ENCODE measurements at regions not wholly inside any gene's neighbourhood (a gene's known extent, or its start where the extent isn't known, plus 50 kb on each side); places are given as distances from the start of the nearest gene placed in this dataset.
"Not testable (repeated sequence)": the region's sequence is repeated elsewhere in the genome, so short reads cannot be mapped to it uniquely, and the experiment has no call there.

- DNase-seq = not testable (repeated sequence)
Measured at GRCh38 chr13:18322821-18323220, 858.8 kb downstream of the TUBA3C start.

DNA sequence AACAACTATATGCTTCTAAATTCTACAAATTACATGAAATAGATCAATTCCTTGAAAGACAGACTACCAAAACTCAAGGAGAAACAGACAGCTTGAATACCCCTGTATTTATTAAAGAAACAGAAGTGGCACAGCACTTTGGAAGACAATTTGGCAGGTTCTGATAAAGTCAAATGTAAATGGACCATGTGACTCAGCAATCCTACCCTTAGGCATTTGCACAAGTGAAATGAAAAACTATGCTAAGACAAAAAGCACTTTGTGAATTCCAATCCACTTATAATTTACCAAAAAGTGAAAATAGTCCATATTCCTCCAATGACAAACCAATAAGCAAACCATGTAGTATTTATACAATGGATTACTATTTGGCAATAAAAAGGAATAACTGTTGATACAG is 862.0 kb downstream of the TUBA3C start:
- DNase-seq = not testable (repeated sequence)

- DNase-seq = not testable (repeated sequence)
Measured at GRCh38 chr13:18303240-18303813, 878.3 kb downstream of the TUBA3C start.

GRCh38 chr13:18300968-18301367 is 880.7 kb downstream of the TUBA3C start:
- DNase-seq = not testable (repeated sequence)

DNA sequence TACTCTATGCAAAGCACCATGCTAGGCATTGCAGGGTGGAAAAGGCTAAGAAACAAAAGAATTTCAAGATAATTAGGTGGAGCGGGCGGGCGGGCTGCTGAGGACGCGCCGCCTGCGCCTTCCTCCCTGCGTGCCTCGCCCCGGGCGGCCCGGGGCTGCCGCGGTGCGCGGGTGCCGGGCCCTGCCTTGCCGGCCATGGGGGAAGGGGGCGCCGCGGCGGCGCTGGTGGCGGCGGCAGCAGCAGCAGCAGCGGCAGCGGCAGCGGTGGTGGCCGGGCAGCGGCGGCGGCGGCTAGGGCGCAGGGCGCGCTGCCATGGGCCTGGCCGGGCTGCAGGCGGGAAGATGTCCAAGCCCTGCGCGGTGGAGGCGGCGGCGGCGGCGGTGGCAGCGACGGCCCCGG is 884.3 kb downstream of the TUBA3C start:
- not testable (repeated sequence) for DNase-seq

GRCh38 chr13:18296617-18297016 is 885.0 kb downstream of the TUBA3C start:
- not testable (repeated sequence) for DNase-seq

- not testable (repeated sequence) for DNase-seq
Measured at GRCh38 chr13:18294311-18294710, 887.3 kb downstream of the TUBA3C start.

- DNase-seq = not testable (repeated sequence)
Measured at GRCh38 chr13:18286848-18287247, 894.8 kb downstream of the TUBA3C start.

DNA sequence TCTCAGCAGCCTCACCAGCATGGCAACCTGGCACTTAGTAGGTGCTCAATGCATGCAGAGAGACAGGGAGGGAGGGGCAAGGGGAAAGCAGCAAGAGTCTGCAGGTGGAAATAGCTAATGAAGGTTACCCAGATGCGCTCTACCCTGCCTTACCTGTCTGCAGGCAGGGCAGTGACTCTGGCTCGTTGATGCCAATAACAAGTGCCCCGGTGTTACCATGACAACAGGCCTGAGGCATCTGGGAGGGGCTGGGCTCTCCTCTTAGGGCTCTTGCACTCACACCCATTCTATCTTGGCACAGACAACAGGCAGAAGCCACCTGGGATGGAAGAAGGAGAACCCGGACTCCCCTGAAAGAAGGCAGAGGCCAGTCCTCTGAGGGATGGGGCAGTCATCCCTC is 896.0 kb downstream of the TUBA3C start:
- not testable (repeated sequence) for DNase-seq

GRCh38 chr13:18284040-18284439 is 897.6 kb downstream of the TUBA3C start:
- DNase-seq = not testable (repeated sequence)

DNA sequence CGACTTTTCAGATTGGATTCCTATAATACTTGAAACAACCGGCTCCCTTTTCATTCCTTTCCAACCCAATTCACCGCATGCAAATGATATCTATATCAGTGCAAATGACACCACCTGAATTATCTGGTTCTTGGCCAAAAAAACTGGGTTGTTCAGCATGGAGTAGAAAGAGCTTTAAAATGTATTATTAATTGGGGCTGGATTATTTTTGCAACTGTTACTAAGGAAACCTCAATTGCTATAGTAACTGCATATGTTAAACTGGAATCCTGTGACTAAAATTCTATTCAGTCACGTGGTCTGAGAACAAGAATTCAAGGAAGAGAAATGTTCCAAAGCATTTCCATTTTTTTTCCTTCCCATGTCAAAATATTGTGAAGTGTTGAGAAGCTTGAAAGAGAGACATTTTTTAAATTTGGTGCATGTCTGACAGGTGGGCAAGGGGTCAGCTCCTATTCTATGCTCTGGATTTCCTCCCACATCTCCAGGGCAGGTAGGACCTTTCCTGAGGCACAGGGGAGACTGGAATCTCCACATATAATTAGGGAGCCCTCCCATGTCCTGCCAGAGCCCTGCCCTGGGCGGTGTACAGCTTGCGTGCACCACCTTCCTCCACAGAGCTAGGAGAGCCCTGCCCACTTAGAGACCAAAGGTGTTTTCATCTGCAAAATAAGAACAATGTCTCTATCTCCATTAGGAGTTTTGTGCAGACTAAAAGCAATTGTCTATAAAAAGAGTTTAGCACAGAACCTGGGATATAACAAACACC is 899.6 kb downstream of the TUBA3C start:
- DNase-seq = not testable (repeated sequence)

DNA sequence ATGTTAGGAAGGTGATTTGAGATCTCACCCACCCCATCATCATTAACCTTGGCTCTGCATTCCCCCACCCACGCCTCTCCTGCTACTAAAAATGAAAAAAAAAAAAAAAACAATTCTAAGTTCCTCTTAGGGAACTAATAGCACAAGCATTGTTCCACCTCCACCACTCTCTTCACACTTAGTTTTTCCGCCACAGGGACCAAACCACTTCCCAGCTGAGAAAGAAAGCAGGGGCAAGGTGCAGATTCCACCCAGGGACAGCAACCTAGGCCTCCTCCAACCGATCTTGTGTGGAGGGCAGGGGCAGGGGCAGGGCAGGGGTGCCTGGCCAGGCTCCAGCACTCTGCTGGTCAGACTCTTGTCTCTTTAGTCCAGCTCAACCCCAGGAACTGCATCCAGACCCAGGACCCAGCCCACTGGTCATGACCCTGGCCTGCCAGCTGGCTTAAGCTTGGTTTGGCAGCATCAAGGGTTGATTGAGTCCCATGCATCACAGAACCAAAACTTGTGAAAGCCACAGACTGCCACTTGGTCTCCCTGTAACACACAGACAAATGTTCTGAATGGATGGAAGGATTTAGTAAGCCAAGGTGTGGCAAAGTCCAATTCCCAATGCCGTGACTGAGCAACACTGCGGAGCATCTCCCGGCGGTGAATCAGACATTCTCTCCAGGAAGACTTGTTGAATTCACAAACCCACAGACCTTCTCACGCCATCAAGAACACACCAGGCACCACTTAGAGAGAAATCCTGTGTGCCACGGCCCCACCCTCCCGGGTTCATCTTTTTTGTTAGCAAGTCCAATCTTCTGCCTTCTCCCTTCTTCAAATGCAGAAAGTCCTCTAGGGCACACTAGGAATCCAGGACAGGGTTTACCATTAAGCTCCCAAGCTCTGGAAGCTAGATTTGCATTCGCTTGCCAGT is 900.5 kb downstream of the TUBA3C start:
- DNase-seq = not testable (repeated sequence)

- DNase-seq = not testable (repeated sequence)
Measured at GRCh38 chr13:18279971-18280370, 901.7 kb downstream of the TUBA3C start.

DNA sequence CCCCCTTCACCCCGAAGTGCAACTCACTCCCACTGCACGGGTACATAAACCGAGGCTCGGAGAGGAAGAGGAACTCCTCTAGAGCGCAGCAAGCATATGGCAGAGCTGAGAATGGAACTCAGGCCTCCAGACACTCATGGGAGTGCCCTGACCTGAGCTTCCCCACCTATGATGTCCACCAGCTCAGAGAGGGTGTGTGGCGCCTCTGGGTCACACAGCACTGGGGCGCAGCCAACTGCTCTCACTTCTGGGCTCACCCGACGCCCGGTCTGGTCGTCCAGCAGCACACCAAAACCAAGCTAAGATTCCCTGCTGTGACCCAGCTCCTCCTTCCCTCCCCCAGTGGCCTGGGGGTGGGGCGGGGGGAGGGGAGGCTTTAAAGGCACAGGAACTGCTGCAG is 904.3 kb downstream of the TUBA3C start:
- DNase-seq = not testable (repeated sequence)

DNA sequence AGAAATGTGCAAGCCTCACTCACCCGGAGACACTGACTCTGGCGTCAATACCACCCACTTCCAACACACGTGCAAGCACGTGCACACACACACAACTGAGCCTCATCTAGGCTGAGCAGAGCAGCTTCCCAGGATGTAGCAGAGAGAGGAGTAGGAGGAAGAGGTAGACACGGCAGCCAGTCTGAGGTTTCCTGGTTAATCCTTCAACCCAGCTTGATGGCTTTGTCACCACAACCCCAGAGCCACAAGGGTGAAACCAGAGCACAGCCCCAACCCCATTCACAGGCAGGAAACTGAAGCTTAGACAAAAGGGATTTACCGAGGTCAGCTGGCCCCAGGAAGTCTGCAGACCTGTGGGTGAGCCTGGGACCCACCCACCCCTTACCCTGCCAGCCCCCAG is 905.3 kb downstream of the TUBA3C start:
- not testable (repeated sequence) for DNase-seq

DNA sequence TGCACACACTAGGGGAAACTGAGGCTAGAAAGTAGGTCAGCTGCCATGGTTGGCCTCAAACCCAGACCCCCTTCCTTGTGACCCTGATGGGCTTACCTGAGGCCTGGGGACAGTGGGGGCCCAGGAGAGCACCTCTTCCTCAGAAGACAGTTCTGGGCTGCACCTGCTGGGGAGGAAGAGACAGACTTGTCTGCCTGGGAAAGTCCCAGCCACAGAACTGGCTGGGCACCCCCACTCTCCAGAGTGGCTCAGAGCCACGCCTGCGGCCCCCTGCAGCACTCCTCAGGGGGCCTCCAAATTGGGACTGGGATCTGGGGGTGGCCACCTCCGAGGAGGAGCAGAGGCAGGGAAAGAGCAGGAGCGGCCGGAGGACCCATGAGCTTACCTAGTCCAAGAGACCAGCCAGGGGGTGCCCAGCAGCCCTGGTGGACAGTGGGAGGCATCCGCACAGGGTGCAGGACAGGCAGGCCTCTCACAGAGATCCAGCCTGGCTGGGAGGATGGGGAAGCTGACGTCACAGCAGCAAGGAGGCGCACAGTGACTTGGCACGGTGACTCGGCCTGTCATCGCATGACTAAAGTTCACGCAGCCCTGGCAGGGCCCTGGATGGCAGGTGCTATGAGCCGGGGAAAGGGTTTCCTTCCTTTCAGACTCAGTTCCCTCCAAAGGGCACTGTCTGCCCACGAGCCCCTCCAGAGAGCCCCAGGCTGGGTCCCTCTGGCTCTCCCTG is 907.7 kb downstream of the TUBA3C start:
- DNase-seq = not testable (repeated sequence)

DNA sequence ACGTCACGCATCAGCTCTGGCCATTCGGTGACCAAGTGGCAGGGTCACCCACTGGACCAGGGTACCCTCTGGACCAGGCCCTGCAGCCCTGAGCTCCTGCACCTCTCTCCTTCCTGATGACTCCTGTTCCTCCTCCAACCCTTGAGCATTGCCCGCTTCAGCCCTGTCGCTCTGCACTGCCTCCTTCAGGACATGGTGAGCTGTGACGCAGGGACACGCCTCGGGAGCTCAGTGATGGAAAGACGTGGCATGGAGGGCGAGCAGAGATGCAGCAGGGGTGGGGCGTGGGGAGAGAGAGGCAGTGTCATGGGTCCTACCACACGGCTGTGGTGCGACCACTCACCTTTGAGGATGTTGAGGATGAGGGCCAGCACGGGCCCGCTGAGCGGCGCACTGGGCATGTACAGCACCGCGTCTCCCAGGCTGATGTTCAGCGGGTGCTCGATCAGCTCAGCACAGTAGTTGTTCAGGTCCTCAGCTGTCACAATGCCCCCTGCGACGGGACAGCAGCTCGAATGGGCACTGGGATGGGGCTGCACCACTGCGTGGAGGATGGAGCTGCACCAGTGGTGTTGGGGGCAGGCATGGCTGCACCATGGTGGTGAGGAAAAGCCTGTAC is 922.7 kb downstream of the TUBA3C start:
- not testable (repeated sequence) for DNase-seq

DNA sequence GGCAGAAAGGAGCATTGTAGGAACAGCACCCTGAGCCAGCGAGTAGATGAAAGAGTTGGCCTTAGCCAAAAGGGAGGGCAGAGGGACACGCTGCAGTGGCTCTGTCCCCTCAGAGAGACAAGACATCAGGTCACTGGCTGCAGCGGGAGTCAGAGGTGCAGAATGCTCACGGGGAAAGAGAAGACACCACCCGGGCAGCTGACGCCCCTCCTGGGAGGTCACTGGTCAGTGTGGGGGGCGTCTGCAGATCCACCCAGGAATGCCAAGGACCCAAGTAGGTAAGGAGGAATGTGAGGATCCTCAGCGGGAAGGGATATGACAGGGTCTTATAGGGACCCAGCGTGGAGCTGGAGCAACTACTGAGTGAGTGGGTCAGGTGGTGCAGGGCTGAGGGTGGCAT is 923.9 kb downstream of the TUBA3C start:
- DNase-seq = not testable (repeated sequence)

DNA sequence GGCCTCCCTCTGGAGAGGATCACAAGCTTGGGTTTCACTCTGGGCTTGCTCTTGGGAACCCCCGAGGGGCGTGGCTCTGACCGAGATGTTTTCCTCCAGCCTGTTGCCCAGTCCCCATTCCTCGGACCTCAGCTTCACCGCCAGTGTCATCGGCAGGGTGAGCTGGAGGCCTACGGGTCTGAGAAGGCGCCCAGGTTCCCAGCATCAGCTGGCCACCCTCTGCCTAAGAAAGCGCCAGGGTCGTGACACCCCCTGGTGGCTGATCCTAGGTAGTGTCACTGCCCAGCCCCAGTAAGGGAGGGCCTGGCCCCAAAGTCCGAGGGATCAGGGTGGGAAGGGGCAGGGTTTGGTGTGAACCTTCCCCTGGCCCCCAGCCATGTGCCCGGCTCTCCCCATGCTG is 928.8 kb downstream of the TUBA3C start:
- DNase-seq = not testable (repeated sequence)

- DNase-seq = not testable (repeated sequence)
Measured at GRCh38 chr13:18248533-18249240, 932.9 kb downstream of the TUBA3C start.

DNA sequence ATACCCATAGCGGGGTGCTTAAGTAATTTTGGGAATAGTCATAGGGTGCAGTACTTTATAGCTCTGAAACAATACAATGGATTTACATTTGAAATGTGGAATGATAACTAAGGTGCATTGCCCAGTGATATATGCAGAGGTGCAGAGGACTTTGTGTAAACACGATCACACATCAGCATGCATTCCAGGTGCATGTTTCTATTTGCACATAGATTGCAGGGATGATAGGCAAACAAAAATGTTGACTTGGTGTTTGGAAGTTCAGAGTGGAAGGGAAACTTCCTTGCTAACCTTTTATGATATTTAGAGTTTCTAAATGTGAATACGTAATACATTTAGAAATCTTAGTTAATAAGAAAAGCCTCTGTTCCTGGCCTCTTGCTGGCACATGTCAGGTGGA is 941.5 kb downstream of the TUBA3C start:
- not testable (repeated sequence) for DNase-seq

Data from NCI-H226 (cell line).